SK-N-SH (cell line): ENCODE measurements at regions not wholly inside any gene's neighbourhood (a gene's known extent, or its start where the extent isn't known, plus 50 kb on each side); places are given as distances from the start of the nearest gene placed in this dataset.

Experiments
- CTCF ChIP-seq: fragments of 200-600 bp; sonication (generic); IDR thresholded peaks from 2 replicates; pipeline ENCODE4 v1.6.1; 2017; ENCODE audit warnings: antibody characterized with exemption, mild to moderate bottlenecking, moderate library complexity
- EP300 ChIP-seq, 2 experiments: IDR thresholded peaks; 2 replicates each; pipeline versions ENCODE4 v1.4.0 to v1.6.1; 2012; ENCODE audit warnings: borderline replicate concordance in 1 of 2, low read depth in 1 of 2, low read length in 1 of 2
- GATA2 ChIP-seq: sonication (generic); formaldehyde crosslinking; IDR thresholded peaks from 2 replicates; pipeline ENCODE4 v1.5.0; 2020; ENCODE audit warnings: mild to moderate bottlenecking, missing genetic modification reagents
- JUND ChIP-seq: IDR thresholded peaks from 2 replicates; pipeline ENCODE4 v1.4.0; 2012
- RFX5 ChIP-seq: IDR thresholded peaks from 2 replicates; pipeline ENCODE4 v1.6.1; 2012; ENCODE audit warnings: mild to moderate bottlenecking, improper control_type of control experiment, low read length
- SMC3 ChIP-seq: IDR thresholded peaks from 2 replicates; pipeline ENCODE4 v1.6.1; 2012; ENCODE audit warnings: low read depth, low read length, improper control_type of control experiment
- YY1 ChIP-seq: IDR thresholded peaks from 2 replicates; pipeline ENCODE4 v1.4.0; 2012; ENCODE audit warnings: low read depth, mild to moderate bottlenecking
- TF ChIP-seq, protein P1 (sequence below): IDR thresholded peaks from 2 replicates; pipeline ENCODE4 v1.4.0; 2012; ENCODE audit warnings: low read depth

DNA sequence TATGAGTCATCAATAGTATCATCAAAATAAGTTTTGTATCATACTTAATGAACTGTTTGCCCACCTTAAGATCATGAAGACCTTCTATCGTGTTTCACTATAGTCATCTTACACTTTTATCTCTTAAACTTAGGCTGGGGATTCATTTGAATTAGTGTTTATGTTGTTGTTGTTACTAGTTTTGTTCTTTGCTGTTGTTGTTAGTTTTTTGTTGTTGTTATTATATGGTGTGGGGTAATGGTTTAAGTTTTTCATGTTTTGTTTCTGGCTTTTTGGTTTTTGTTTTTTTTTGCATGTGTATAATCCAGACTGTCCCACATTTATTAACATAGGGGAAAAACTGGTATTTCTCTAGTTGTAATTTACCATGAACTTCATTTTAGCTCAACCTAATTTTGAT is 965.1 kb upstream of the MIR17HG start:
- TF ChIP-seq RFX5: no peak
- TF ChIP-seq YY1: no peak
- no peak for TF ChIP-seq JUND
- no peak for TF ChIP-seq CTCF
- TF ChIP-seq EP300 (IDR thresholded peaks at IDR 0.05; ENCODE audit: borderline replicate concordance in 1 of 2, low read depth in 1 of 2, low read length in 1 of 2): no peak
- TF ChIP-seq SMC3: no peak
- TF ChIP-seq GATA2: no peak
- TF ChIP-seq, protein P1, sequence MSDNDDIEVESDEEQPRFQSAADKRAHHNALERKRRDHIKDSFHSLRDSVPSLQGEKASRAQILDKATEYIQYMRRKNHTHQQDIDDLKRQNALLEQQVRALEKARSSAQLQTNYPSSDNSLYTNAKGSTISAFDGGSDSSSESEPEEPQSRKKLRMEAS: no peak
